Fibroblast of lung (primary cell): ENCODE measurements at regions not wholly inside any gene's neighbourhood (a gene's known extent, or its start where the extent isn't known, plus 50 kb on each side); places are given as distances from the start of the nearest gene placed in this dataset.

Source experiments
- EZH2 ChIP-seq: IDR thresholded peaks from 2 replicates; pipeline ENCODE4 v1.5.1; 2012; ENCODE audit warnings: low read length, control low read depth, mild to moderate bottlenecking; ENCODE audit errors: missing control alignments
- TF ChIP-seq, protein P1 (sequence below), 2 donors: IDR thresholded peaks in 1 of 2; conservative IDR thresholded peaks in 1 of 2; 1 replicate in 1 of 2; 2 replicates in 1 of 2; pipeline ENCODE4 v1.5.1; 2011 to 2012; ENCODE audit warnings: low read length in 2 of 2, control low read depth in 1 of 2, inconsistent platforms in 1 of 2, low read depth in 1 of 2, mild to moderate bottlenecking in 1 of 2

DNA sequence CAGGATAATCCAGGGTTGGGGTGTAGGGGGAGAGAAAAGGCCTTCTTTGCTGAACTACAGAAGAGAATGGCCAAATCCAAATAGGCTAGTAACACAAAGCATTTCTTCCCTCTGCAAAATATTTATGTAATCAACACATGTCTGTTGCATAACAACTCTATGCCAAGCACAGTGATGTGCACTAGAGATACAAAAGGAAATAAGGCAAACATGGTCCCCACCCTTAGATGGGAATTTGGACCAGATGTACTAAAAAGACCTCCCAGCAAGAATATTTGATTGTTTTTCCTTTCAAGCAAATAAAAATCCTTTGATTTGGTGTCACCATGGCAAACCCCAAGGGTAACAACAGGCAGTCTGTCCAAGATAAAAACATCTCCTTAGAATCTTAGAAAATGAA is 177.6 kb upstream of the FGF13 start:
- TF ChIP-seq, protein P1, sequence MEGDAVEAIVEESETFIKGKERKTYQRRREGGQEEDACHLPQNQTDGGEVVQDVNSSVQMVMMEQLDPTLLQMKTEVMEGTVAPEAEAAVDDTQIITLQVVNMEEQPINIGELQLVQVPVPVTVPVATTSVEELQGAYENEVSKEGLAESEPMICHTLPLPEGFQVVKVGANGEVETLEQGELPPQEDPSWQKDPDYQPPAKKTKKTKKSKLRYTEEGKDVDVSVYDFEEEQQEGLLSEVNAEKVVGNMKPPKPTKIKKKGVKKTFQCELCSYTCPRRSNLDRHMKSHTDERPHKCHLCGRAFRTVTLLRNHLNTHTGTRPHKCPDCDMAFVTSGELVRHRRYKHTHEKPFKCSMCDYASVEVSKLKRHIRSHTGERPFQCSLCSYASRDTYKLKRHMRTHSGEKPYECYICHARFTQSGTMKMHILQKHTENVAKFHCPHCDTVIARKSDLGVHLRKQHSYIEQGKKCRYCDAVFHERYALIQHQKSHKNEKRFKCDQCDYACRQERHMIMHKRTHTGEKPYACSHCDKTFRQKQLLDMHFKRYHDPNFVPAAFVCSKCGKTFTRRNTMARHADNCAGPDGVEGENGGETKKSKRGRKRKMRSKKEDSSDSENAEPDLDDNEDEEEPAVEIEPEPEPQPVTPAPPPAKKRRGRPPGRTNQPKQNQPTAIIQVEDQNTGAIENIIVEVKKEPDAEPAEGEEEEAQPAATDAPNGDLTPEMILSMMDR (conservative IDR thresholded peaks at IDR 0.05 in 1 of 2, IDR thresholded peaks at IDR 0.05 in 1 of 2; ENCODE audit: low read depth in 1 of 2, low read length in 2 of 2) = no peak
- TF ChIP-seq EZH2 = no peak
